ENCODE measurements at regions not wholly inside any gene's neighbourhood (a gene's known extent, or its start where the extent isn't known, plus 50 kb on each side); places are given as distances from the start of the nearest gene placed in this dataset.

- no peak for TF ChIP-seq CUX1 (IDR thresholded peaks at IDR 0.05; ENCODE audit: insufficient replicate concordance, low read depth, low read length)
- TF ChIP-seq SMAD5 (IDR thresholded peaks at IDR 0.05; ENCODE audit: low read depth), result no peak
- TF ChIP-seq USF1 (IDR thresholded peaks at IDR 0.05; ENCODE audit: borderline replicate concordance, extremely low read length, insufficient read depth, low read depth, low read length), result no peak
- TF ChIP-seq EGR1 (IDR thresholded peaks at IDR 0.05; ENCODE audit: borderline replicate concordance in 1 of 2, low read depth in 2 of 2, low read length in 2 of 2), result no peak
- no peak for TF ChIP-seq STAT1 (conservative IDR thresholded peaks at IDR 0.05)
- TF ChIP-seq CREB1 (IDR thresholded peaks at IDR 0.05; ENCODE audit: low read depth), result no peak
- no peak for TF ChIP-seq CHD2 (IDR thresholded peaks at IDR 0.05; ENCODE audit: borderline replicate concordance, low read depth, low read length)
- no peak for TF ChIP-seq SPI1 (IDR thresholded peaks at IDR 0.05; ENCODE audit: borderline replicate concordance, insufficient read depth, low read depth, low read length)
- no peak for TF ChIP-seq SIN3A (IDR thresholded peaks at IDR 0.05; ENCODE audit: low read depth, low read length)
- TF ChIP-seq NFYA (IDR thresholded peaks at IDR 0.05; ENCODE audit: borderline replicate concordance, low read depth, low read length), result no peak
Measured at GRCh38 chr13:97577026-97577425, 143.1 kb downstream of the RAP2A start (continued).

All from GM12878 (cell line).